NCI-H2029 (cell line): ENCODE measurements at regions not wholly inside any gene's neighbourhood (a gene's known extent, or its start where the extent isn't known, plus 50 kb on each side); places are given as distances from the start of the nearest gene placed in this dataset.

Experiments
- DNase-seq: peaks from one replicate; lab custom pipeline; 2025; lab: John Stamatoyannopoulos, UW

DNA sequence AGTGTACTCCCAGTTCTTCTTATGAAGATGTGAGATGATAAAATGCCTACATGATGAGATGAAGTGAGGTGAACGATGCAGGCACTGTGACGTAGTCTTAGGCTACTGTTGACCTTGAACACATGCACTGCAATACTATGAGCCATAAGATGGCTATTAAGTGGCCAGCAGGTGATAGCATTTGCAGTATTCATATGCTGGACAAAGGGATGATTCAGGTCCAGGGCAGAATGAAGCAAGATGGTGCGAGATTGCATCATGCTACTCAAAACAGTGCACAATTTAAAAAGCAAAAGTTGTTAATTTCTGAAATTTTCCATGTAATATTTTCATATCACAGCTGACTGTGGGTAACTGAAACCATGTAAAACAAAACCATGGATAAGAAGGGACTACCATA lies 781.4 kb downstream of the PCDH18 start:
- DNase-seq, result no peak

DNA sequence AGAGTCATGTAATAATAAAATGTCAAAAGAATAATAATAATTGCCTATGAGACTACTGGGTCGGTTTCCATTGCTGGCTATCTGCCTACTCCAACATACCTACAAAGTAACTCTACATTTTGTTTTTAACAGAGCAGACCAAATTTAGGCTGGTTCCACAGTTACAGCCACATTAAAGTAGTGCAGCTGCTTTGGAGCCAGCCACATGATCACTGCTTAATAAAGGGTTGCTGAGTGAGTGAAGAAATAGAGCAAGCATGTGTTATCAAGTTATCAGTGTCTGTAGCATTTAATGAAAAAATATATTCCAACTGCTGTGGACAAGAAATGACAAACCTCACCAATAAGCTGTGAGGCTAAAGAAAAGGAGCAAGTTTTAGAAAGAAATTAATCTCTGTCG lies 782.3 kb downstream of the PCDH18 start:
- DNase-seq, result no peak

- no peak for DNase-seq
These were observed 783.5 kb downstream of the PCDH18 start for GRCh38 chr4:136748773-136749172.

- no peak for DNase-seq
These were observed 784.1 kb downstream of the PCDH18 start for GRCh38 chr4:136748165-136748564.

GRCh38 chr4:136743238-136743637 lies 789.1 kb downstream of the PCDH18 start:
- no peak for DNase-seq

DNA sequence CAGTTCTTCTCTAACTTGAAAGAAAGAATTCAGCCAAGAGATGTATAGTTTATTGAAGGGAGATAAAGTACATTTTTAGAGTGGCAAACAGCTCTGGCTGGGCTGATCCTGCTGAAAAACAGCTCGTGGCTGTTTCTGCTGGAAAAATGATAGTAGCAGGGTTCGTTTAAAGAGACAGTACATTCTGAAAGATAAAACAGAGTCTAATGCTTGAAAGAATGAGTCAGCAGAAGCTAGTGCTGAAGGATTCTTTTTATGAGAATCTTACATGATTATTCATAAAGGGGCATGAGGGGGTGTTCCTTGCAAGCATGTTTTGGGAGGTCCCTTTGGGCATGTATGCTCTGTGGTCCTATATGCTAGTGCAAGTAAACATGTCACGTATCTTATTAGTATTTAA lies 790.0 kb downstream of the PCDH18 start:
- DNase-seq, result no peak

DNA sequence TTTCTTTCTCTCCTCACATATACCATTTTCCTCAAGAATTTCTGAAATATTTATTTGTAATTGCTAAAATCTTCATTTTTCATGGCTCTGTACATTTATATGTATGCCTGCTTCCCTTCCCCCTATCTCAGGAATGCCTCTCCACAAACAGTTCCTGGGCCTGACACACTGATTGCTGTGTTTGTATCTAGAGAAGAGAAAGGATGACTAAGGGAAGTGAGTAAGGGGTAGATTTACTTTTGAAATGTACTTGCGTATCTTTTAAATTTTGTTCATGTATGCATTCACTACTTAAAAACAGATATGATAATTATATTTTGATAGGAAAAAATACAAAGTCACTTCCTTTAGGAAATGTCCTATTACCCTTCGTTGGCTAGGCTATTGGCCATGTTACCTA lies 790.8 kb downstream of the PCDH18 start:
- DNase-seq, result no peak

DNA sequence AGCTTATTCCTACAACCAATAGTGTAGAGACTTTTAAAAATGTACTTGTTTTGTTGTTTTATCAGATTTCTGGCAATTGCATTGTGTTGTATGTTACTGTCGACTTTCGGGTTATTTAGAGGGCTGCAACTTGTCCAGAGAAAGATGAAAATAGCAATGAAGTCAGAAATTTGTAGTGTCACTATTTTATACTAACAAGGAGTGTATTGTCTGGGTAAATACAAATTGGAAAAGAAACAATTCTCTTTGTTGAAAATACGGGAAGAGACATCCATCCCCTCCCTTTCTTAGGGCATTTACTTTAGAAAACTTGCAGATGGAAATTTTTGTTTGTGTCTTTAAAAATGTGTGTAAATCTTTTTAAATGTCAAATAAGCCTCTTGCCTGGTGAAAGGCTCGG lies 792.0 kb downstream of the PCDH18 start:
- DNase-seq, result no peak

DNA sequence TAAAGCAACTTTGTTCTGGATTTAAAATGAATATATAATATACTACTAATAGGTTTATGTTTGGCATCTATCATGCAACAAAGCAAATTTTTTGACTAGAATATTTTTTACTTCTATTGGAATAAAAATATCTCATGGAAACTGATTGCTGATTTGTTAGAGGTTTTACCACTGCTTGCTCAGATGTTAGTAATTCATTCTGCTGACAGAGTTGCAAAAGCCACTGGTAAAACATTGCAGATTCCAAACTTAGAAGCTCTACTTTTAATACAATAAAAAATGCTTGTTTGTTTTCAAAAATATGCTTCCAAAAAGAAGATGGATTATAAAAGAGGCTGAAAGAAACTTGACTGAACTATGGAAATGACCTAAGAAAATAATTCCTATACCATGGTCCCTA lies 795.2 kb downstream of the PCDH18 start:
- DNase-seq, result no peak

GRCh38 chr4:136731025-136731424 lies 801.3 kb downstream of the PCDH18 start:
- no peak for DNase-seq

GRCh38 chr4:136725286-136726081 lies 806.8 kb downstream of the PCDH18 start:
- DNase-seq, result no peak

GRCh38 chr4:136713140-136713539 lies 819.2 kb downstream of the PCDH18 start:
- no peak for DNase-seq

DNA sequence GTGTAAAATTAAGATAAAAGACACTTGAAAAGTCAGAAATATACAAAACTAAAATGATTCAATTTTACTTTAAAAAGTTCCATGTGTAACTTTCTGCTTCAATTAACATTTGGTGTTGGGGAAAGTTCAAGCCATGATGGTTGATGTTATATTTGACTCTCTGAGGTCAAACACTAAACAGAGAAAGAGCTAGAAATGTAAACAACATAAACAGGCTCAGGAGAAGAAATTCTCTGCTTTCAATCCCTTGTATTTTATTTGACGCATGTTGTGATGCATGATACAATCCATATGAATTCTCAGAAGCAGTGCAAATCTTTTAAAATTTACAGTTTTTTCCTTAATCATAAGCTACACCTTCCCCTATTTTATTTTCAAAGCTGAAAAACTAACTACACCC lies 822.4 kb downstream of the PCDH18 start:
- DNase-seq, result no peak

- DNase-seq, result no peak
These were observed 825.4 kb downstream of the PCDH18 start for GRCh38 chr4:136706942-136707341.

DNA sequence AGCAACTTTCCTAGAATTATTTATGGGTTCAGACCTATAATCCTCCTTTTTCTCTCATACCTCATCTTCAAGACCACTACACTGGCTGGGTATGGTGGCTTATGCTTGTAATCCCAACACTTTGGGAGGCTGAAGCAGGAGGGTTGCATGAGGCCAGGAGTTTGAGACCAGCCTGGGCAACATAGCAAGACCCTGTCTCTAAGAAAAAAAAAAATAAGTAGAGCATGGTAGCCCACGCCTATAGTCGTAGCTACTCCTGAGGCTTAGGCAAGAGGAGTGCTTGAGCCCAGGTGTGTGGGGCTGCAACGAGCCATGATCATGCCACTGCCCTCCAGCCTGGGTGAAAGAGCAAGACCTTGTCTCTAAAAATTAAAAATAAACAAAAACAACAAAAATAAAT lies 832.4 kb downstream of the PCDH18 start:
- DNase-seq, result no peak

GRCh38 chr4:136691607-136692006 lies 840.7 kb downstream of the PCDH18 start:
- DNase-seq, result no peak

DNA sequence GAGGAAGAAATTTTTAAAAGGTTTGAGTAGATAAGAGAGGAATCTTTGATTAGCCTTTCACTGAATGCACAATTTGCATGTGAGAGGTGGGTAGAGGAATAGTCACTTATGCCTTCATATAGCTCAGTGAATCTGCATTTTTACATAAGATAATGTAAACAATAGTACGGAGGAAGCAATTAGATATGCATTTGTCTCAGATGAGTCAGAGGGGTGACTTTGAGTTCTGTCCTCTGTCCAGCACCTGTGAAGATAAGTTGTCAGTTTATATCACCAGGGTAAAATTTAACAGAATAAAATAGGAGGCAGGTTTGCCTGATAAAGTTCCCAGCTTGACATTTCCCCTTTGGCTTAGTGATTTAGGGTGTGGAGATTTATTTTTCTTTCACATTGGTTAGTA lies 841.9 kb downstream of the PCDH18 start:
- DNase-seq, result no peak

- no peak for DNase-seq
These were observed 844.7 kb downstream of the PCDH18 start for GRCh38 chr4:136687596-136687995.

- no peak for DNase-seq
These were observed 845.2 kb downstream of the PCDH18 start for GRCh38 chr4:136687118-136687517.

DNA sequence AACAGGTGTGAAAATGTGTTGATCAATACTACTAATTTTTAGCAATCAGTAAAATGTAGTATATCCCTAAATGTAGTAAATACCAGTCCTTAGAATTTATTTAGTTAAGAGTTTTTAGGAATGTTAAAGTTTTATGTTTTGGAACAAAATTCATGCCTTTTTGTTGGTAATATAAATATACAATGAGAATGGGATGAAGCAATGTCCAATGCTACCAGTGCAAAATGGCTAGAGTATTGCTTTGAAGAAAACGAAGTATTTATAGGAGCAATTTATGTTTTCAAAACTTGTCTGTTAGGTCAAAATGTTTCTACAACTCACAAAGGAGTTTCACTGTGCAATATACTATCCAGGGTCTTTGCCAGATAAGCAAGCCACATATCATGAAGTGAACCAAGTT lies 851.5 kb downstream of the PCDH18 start:
- DNase-seq, result no peak

DNA sequence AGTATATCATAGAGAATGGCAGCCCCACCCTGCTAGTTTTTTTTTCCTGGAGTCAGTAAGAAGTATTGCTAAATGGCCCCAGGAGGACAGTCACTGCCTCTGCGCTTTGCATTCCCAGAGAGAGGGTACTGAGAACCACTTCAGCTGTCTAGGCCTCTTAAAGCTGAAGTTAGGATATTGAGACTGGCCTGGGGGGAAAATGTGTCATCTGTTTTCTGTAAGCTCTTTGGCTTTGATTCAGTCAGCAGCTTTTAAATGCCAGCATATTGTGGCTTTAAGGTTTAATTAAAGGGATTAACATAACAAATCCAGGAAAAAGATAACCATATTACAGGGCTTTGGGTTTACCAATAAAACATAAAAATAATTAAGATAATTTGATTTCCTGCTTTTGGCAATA lies 852.0 kb downstream of the PCDH18 start:
- DNase-seq, result no peak

GRCh38 chr4:136670265-136670664 lies 862.0 kb downstream of the PCDH18 start:
- no peak for DNase-seq

DNA sequence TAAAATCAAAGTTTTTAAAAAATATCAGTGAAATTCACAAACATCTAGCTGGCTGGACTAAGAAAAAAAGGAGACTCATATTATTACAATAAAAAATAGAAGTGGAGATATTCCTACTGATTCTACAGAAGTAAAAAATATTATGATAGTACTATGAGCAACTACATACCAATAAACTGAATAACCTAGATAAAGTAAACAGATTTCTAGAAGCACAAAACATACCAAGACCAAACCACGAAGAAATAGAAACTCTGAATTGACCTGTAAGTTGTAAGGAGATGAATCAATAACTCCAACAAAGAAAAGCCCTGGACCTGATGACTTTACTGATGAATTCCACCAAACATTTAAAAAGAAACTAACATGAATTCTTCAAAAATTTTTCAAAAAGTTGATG lies 867.3 kb downstream of the PCDH18 start:
- DNase-seq, result no peak

DNA sequence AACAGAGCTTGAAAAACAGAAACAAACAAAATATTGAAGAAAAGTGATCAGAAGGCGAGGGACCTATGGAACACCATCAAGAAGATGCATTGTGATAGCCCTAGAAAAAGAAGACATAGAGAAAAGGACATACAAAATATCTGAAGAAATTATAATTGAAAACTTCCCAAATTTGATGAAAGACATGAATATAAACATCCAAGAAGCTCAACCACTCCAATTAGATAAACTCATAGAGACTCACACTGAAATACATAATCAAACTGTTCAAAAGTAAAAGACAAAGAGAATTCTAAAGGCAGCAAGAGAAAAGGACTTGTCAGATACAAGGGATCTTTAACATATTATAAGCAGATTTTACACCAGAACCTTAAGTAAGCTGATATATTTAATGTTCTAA lies 869.8 kb downstream of the PCDH18 start:
- no peak for DNase-seq
